ENCODE measurements at regions not wholly inside any gene's neighbourhood (a gene's known extent, or its start where the extent isn't known, plus 50 kb on each side); places are given as distances from the start of the nearest gene placed in this dataset.

DNA sequence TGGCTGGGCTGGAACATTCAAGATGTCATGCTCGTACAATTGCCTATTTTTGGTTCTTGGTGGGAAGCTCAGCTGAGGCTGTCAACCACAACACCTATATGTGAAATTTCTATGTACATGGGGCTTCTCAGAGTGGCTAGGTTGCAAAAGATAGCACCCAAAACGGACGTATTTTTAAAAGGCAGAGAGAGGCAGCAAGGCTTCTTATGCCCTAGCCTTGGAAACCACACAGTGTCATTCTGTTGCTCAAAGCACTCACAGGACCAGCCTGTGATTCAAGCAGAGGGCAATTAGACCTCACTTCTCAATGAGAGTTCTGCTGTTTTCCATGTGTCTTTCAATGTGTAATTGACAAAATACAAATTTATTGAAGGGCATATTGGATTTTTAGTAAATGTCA lies 134.0 kb downstream of the GXYLT1 start:
- TF ChIP-seq POLR2AphosphoS5 (IDR thresholded peaks at IDR 0.05; ENCODE audit: low read depth) = no peak
- TF ChIP-seq GABPA (IDR thresholded peaks at IDR 0.05; ENCODE audit: low read depth) = no peak
- TF ChIP-seq, protein P1, sequence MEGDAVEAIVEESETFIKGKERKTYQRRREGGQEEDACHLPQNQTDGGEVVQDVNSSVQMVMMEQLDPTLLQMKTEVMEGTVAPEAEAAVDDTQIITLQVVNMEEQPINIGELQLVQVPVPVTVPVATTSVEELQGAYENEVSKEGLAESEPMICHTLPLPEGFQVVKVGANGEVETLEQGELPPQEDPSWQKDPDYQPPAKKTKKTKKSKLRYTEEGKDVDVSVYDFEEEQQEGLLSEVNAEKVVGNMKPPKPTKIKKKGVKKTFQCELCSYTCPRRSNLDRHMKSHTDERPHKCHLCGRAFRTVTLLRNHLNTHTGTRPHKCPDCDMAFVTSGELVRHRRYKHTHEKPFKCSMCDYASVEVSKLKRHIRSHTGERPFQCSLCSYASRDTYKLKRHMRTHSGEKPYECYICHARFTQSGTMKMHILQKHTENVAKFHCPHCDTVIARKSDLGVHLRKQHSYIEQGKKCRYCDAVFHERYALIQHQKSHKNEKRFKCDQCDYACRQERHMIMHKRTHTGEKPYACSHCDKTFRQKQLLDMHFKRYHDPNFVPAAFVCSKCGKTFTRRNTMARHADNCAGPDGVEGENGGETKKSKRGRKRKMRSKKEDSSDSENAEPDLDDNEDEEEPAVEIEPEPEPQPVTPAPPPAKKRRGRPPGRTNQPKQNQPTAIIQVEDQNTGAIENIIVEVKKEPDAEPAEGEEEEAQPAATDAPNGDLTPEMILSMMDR (IDR thresholded peaks at IDR 0.05; ENCODE audit: insufficient read depth, low read length) = no peak
- TF ChIP-seq REST (IDR thresholded peaks at IDR 0.05; ENCODE audit: insufficient replicate concordance, low read depth) = no peak
- TF ChIP-seq SPI1 (IDR thresholded peaks at IDR 0.05; ENCODE audit: borderline replicate concordance, low read depth) = no peak
- no peak for DNase-seq (ENCODE audit: low read depth in 1 of 2, low spot score in 1 of 2)
- H3K4me3 ChIP-seq (replicated peaks; ENCODE audit: insufficient read depth, low read length) = no peak overlapping the region
- H3K27me3 ChIP-seq (ENCODE audit: insufficient read depth, poor library complexity, severe bottlenecking) = no peaks in the 10 kb centered on the region
- H3K27ac ChIP-seq (replicated peaks) = no peak overlapping the region

DNA sequence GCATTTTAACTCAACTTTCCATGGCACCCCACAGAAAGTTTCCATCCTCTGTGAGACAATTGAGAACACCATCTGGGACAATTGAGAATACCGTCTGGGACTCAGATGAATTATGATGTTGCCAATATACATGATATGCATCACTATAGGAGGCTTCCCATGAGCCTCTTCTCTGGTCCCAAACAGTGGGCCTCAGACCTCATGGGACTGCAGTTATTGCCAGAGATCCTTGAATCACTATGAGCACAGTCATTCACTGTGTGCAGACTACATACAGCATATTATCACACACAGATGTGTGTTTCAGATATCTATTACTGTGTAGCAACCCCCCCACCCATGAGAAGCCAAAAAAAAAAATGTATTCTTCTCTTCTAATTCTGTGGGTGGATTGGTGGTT lies 134.4 kb downstream of the GXYLT1 start:
- no peaks in the 10 kb centered on the region for H3K27me3 ChIP-seq (ENCODE audit: insufficient read depth, poor library complexity, severe bottlenecking)
- H3K4me3 ChIP-seq (replicated peaks; ENCODE audit: insufficient read depth, low read length) = no peak overlapping the region
- DNase-seq (ENCODE audit: low read depth in 1 of 2, low spot score in 1 of 2) = no peak
- no peak overlapping the region for H3K27ac ChIP-seq (replicated peaks)
- no peak for TF ChIP-seq REST (IDR thresholded peaks at IDR 0.05; ENCODE audit: insufficient replicate concordance, low read depth)
- TF ChIP-seq SPI1 (IDR thresholded peaks at IDR 0.05; ENCODE audit: borderline replicate concordance, low read depth) = no peak
- TF ChIP-seq POLR2AphosphoS5 (IDR thresholded peaks at IDR 0.05; ENCODE audit: low read depth) = no peak
- no peak for TF ChIP-seq GABPA (IDR thresholded peaks at IDR 0.05; ENCODE audit: low read depth)

GRCh38 chr12:42008996-42009395 lies 135.7 kb downstream of the GXYLT1 start:
- Histone ChIP-seq H3K27me3 (ENCODE audit: insufficient read depth, poor library complexity, severe bottlenecking) (no peaks in the 10 kb centered on the region), H3K27ac (replicated peaks) (no peak overlapping the region), H3K4me3 (replicated peaks; ENCODE audit: insufficient read depth, low read length) (no peak overlapping the region)
- no peak for DNase-seq (ENCODE audit: low read depth in 1 of 2, low spot score in 1 of 2)
- no peak for TF ChIP-seq POLR2AphosphoS5 (IDR thresholded peaks at IDR 0.05; ENCODE audit: low read depth)
- no peak for TF ChIP-seq REST (IDR thresholded peaks at IDR 0.05; ENCODE audit: insufficient replicate concordance, low read depth)
- no peak for TF ChIP-seq SPI1 (IDR thresholded peaks at IDR 0.05; ENCODE audit: borderline replicate concordance, low read depth)
- TF ChIP-seq GABPA (IDR thresholded peaks at IDR 0.05; ENCODE audit: low read depth) = no peak

DNA sequence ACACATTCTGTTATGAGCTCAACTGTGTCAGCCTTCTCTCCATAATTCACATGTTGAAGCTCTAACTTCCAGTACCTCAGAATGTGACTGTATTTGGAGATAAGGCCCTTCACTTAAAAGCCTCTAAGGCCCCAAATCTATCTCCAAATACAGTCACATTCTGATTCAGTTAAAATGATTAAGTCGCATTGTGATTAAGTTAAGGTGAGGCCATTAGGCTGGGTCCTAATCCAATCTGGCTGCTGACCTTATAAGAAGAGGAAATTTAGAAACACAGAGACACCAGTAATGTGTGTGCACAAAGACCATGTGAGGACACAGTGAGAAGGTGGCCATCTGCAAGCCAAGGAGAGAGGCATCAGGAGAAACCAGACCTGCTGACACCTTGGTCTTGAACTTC lies 141.6 kb downstream of the GXYLT1 start:
- Histone ChIP-seq H3K27me3 (ENCODE audit: insufficient read depth, poor library complexity, severe bottlenecking) (no peaks in the 10 kb centered on the region), H3K27ac (replicated peaks) (no peak overlapping the region), H3K4me3 (replicated peaks; ENCODE audit: insufficient read depth, low read length) (no peak overlapping the region)
- DNase-seq (ENCODE audit: low read depth in 1 of 2, low spot score in 1 of 2) = no peak
- no peak for TF ChIP-seq POLR2AphosphoS5 (IDR thresholded peaks at IDR 0.05; ENCODE audit: low read depth)
- TF ChIP-seq REST (IDR thresholded peaks at IDR 0.05; ENCODE audit: insufficient replicate concordance, low read depth) = no peak
- TF ChIP-seq, protein P1 (IDR thresholded peaks at IDR 0.05; ENCODE audit: insufficient read depth, low read length) = no peak
- no peak for TF ChIP-seq GABPA (IDR thresholded peaks at IDR 0.05; ENCODE audit: low read depth)
- no peak for TF ChIP-seq SPI1 (IDR thresholded peaks at IDR 0.05; ENCODE audit: borderline replicate concordance, low read depth)
